GM12878 (cell line): ENCODE measurements at regions not wholly inside any gene's neighbourhood (a gene's known extent, or its start where the extent isn't known, plus 50 kb on each side); places are given as distances from the start of the nearest gene placed in this dataset.

Source experiments
- ATAC-seq: fragments of 200-7000 bp; cut with Tn5 transposase; 3 replicates; pipeline ENCODE4 v1.9.1; 2020; ENCODE audit warnings: mild to moderate bottlenecking, moderate library complexity
- BruUV-seq: library from RNA; stranded (reverse); fragments of 400-500 nt; replicated peaks from 2 replicates; lab custom pipeline; 2021; lab: Mats Ljungman, UMichigan
- CTCF ChIA-PET: fragments of 300-600 bp; sonication (Branson Sonifier 250); formaldehyde crosslinking; extraction: SDS; loops from one replicate; lab custom pipeline; 2021; ENCODE audit warnings: inconsistent platforms; lab: Yijun Ruan, JAX
- POLR2A ChIA-PET: fragments of 350-600 bp; formaldehyde crosslinking; extraction: SDS; loops from one replicate; lab custom pipeline; 2021; ENCODE audit warnings: inconsistent platforms; lab: Charles Lee
- RAD21 ChIA-PET: fragments of 300-600 bp; sonication (Branson Sonifier 250); formaldehyde crosslinking; loops from one replicate; lab custom pipeline; 2023; ENCODE audit warnings: antibody characterized with exemption; ENCODE audit not compliant: unreplicated experiment; lab: Charles Lee
- SMC1A ChIA-PET: fragments of 300-600 bp; sonication (Branson Sonifier 250); formaldehyde crosslinking; loops from one replicate; lab custom pipeline; 2023; ENCODE audit not compliant: unreplicated experiment, uncharacterized antibody; lab: Charles Lee
- DNase-seq: peaks from one replicate; pipeline ENCODE4 v3.0.0-alpha.2; 2011; ENCODE audit warnings: low read depth, low spot score
- FAIRE-seq: peaks from 3 replicates; lab custom pipeline; 2011; peaks lifted over from hg19 to GRCh38; lab: Jason Lieb, UNC
- H2AFZ ChIP-seq: 2 replicates; pipeline ENCODE4 v1.6.0; 2011; ENCODE audit warnings: low read depth, low read length, control low read depth; ENCODE audit not compliant: control insufficient read depth
- H3K27ac ChIP-seq: 2 replicates; pipeline ENCODE4 v1.5.1; 2011; ENCODE audit warnings: control low read depth; ENCODE audit not compliant: control insufficient read depth, insufficient read depth
- H3K27me3 ChIP-seq, 2 experiments: replicated peaks in 1 of 2; 2 replicates each; pipeline versions ENCODE4 v1.6.0 to v1.6.1; 2011; ENCODE audit warnings: low read length in 1 of 2; ENCODE audit not compliant: control insufficient read depth in 2 of 2, insufficient read depth in 2 of 2
- H3K36me3 ChIP-seq, 2 experiments: 2 replicates each; pipeline ENCODE4 v1.5.1; 2011; ENCODE audit warnings: low read length in 1 of 2; ENCODE audit not compliant: control insufficient read depth in 2 of 2, insufficient read depth in 2 of 2
- H3K4me1 ChIP-seq: 2 replicates; pipeline ENCODE4 v1.6.1; 2011; ENCODE audit warnings: mild to moderate bottlenecking, low read length, moderate library complexity, mixed read lengths; ENCODE audit not compliant: control insufficient read depth, insufficient read depth
- H3K4me2 ChIP-seq: 2 replicates; pipeline ENCODE4 v1.6.0; 2011; ENCODE audit warnings: control low read depth; ENCODE audit not compliant: control insufficient read depth, insufficient read depth
- H3K4me3 ChIP-seq: fragments of 200-600 bp; sonication (generic); 2 replicates; pipeline ENCODE4 v1.5.1; 2016
- H3K79me2 ChIP-seq: 2 replicates; pipeline ENCODE4 v1.6.0; 2011; ENCODE audit warnings: low read length; ENCODE audit not compliant: control insufficient read depth, insufficient read depth
- H3K9ac ChIP-seq: 2 replicates; pipeline ENCODE4 v1.8.0; 2011; ENCODE audit warnings: low read length, control low read depth, mixed read lengths; ENCODE audit not compliant: control insufficient read depth, insufficient read depth
- H3K9me3 ChIP-seq: replicated peaks from 3 replicates; pipeline ENCODE4 v1.5.1; 2011; ENCODE audit warnings: mild to moderate bottlenecking, low read length; ENCODE audit not compliant: control insufficient read depth, insufficient read depth
- H4K20me1 ChIP-seq: 2 replicates; pipeline ENCODE4 v1.6.0; 2011; ENCODE audit not compliant: control insufficient read depth, insufficient read depth
- CBFB ChIP-seq: IDR thresholded peaks from 2 replicates; pipeline ENCODE4 v1.6.1; 2016; ENCODE audit warnings: antibody characterized with exemption, low read depth
- CHD1 ChIP-seq: IDR thresholded peaks from 2 replicates; pipeline ENCODE4 v1.6.1; 2012; ENCODE audit warnings: low read depth, low read length, improper control_type of control experiment
- CHD2 ChIP-seq: IDR thresholded peaks from 2 replicates; pipeline ENCODE4 v1.6.1; 2011; ENCODE audit warnings: low read depth, low read length, improper control_type of control experiment, borderline replicate concordance
- FOXK2 ChIP-seq: fragments of 450-650 bp; IDR thresholded peaks from 2 replicates; pipeline ENCODE4 v1.6.1; 2017; ENCODE audit warnings: mild to moderate bottlenecking, moderate library complexity
- HDGF ChIP-seq: fragments of 450-650 bp; IDR thresholded peaks from 2 replicates; pipeline ENCODE4 v1.6.1; 2016; ENCODE audit warnings: antibody characterized with exemption
- NRF1 ChIP-seq: conservative IDR thresholded peaks from 2 replicates; pipeline ENCODE4 v1.6.1; 2011; ENCODE audit warnings: mild to moderate bottlenecking, low read depth, low read length, improper control_type of control experiment
- PML ChIP-seq: IDR thresholded peaks from 2 replicates; pipeline ENCODE4 v1.6.1; 2012; ENCODE audit warnings: low read length, inconsistent platforms
- RCOR1 ChIP-seq: conservative IDR thresholded peaks from 2 replicates; pipeline ENCODE4 v1.6.1; 2012; ENCODE audit warnings: low read depth, low read length, improper control_type of control experiment
- SMAD1 ChIP-seq: fragments of 450-650 bp; IDR thresholded peaks from 2 replicates; pipeline ENCODE4 v1.6.1; 2018; ENCODE audit warnings: mild to moderate bottlenecking, low read depth; ENCODE audit not compliant: partially characterized antibody
- SREBF1 ChIP-seq: IDR thresholded peaks from 2 replicates; pipeline ENCODE4 v1.6.1; 2012; ENCODE audit warnings: mild to moderate bottlenecking, low read length
- SRF ChIP-seq, 2 experiments: IDR thresholded peaks; 2 replicates each; pipeline ENCODE4 v1.6.1; 2011; ENCODE audit warnings: low read depth in 2 of 2, low read length in 2 of 2, mild to moderate bottlenecking in 1 of 2, moderate library complexity in 1 of 2
- STAT1 ChIP-seq: fragments of 450-650 bp; conservative IDR thresholded peaks from 2 replicates; pipeline ENCODE4 v1.6.1; 2014; ENCODE audit warnings: antibody characterized with exemption, mild to moderate bottlenecking
- TARDBP ChIP-seq: IDR thresholded peaks from 2 replicates; pipeline ENCODE4 v1.6.1; 2016; ENCODE audit warnings: borderline replicate concordance
- TCF3 ChIP-seq: IDR thresholded peaks from 2 replicates; pipeline ENCODE4 v1.6.1; 2012; ENCODE audit warnings: low read depth, mild to moderate bottlenecking, low read length, borderline replicate concordance; ENCODE audit not compliant: insufficient read depth
- YBX1 ChIP-seq: fragments of 450-650 bp; IDR thresholded peaks from 2 replicates; pipeline ENCODE4 v1.6.1; 2016; ENCODE audit warnings: antibody characterized with exemption
- YY1 ChIP-seq: IDR thresholded peaks from 2 replicates; pipeline ENCODE4 v1.6.1; 2011; ENCODE audit warnings: low read depth, mild to moderate bottlenecking, low read length
- ZSCAN29 ChIP-seq: fragments of 450-650 bp; IDR thresholded peaks from 2 replicates; pipeline ENCODE4 v1.6.1; 2017; ENCODE audit warnings: mild to moderate bottlenecking, moderate library complexity
- WGBS: methylation state at CpG from one replicate; pipeline ENCODE4 v1.1.6; 2016; ENCODE audit warnings: low lambda C conversion rate; ENCODE audit not compliant: insufficient replicate concordance, insufficient coverage; ENCODE audit errors: missing lambda C conversion rate; 5-methylcytosine and 5-hydroxymethylcytosine counted together
- in situ Hi-C: fragments of 300-500 bp; cut with MboI; formaldehyde crosslinking; loops from 9 replicates; pipeline ENCODE4 v1.14.3; 2018; ENCODE audit warnings: mixed read lengths
- intact Hi-C: fragments of 100-400 bp; cut with micrococcal nuclease; formaldehyde crosslinking; loops from one replicate; pipeline ENCODE4 v1.14.2; 2022; ENCODE audit not compliant: unreplicated experiment
- TF ChIP-seq, protein P1 (sequence below): IDR thresholded peaks from 2 replicates; pipeline ENCODE4 v1.6.1; 2011; ENCODE audit warnings: low read depth, low read length, improper control_type of control experiment, borderline replicate concordance
- TF ChIP-seq, protein P2 (sequence below): fragments of 450-650 bp; IDR thresholded peaks from 2 replicates; pipeline ENCODE4 v1.6.1; 2018; ENCODE audit warnings: mild to moderate bottlenecking, low read depth, moderate library complexity; ENCODE audit not compliant: partially characterized antibody

DNA sequence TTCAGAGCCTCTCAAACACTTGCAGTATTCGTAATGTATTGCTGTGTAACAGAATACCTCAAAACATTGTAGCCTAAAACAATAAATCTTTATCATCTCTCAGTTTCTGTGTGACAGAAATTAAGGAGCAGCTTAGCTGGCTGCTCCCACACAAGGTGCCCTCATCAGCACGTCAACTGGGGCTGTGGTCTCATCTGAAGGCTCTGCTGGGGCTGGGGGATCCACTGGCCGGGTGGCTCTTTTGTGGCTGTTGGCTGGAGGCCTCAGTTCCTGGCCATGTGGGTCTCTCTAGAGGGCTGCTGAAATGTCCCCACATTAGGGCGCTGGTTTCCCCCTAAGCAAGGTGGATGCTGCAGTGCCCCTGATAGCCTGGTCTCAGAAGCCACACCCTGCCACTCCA, 113.4 kb upstream of the CIBAR2 start (continued):
- TF ChIP-seq CHD1 (no peak), CHD2 (no peak), SREBF1 (no peak), RCOR1 (no peak), TCF3 (no peak), SMAD1 (no peak), NRF1 (no peak)

DNA sequence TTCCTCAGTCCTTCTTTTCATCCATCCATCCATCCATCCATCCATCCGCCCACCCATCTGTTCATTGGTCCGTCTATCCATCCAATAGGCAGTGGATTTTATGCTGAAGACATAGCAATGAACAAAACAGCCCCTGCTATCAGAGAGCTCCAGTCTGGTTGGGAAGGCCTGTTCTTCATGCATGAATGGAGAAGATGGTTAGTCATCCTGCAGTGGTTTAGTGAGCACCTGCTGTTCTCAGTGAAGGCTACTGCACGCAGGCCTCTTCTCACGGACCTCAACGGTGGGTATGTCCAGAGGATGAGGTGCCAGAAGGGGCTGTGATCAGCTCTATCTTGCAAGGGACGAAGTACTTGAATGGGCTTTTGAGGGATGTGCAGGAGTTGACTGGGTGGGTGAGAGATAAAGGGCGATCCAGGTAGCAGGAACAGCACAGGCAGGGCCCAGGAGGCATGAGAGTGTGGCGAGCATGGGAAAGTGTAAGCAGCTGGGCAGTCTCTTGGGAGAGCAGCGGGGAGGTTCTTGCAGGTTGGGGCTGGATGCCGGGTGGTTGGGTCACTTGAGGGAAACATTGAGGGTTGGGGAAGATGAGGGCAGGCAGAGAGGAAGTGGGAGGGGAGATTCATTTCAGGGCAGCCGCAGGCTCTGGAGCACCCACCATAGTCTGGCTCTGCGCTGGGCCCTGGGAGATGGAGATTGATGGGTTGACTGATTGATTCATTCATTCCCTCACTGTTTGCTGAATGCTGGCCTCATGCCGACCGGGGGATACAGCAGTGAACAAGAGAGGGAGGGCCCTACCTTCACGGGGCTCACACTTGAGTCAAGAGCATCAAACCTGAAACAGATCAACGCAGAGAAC, 115.0 kb upstream of the CIBAR2 start:
- Histone ChIP-seq H3K79me2 (peaks cover 4% of the 10 kb centered on the region), H3K9me3 (peaks cover 3% of the 10 kb centered on the region; the same call in 1 of the 3 replicates), H4K20me1 (no peaks in the 10 kb centered on the region), H3K36me3 (no peaks in the 10 kb centered on the region), H3K4me1 (peaks cover 56% of the 10 kb centered on the region), H3K27ac (peak overlapping the region; percentile 98), H3K4me3 (peak overlapping the region; percentile 55), H3K9ac (peak overlapping the region; percentile 64), H2AFZ (peak overlapping the region; percentile 95), H3K4me2 (peak overlapping the region; percentile 89), H3K27me3 (no peaks in the 10 kb centered on the region)
- ChIA-PET SMC1A (interaction anchor here (0.6 to 2.5 kb wide), 15 partner anchors 8 to 676 kb away, joined by 3 to 15 read pairs (median 4); no protein-coding TSS in a partner anchor), RAD21 (interaction anchor here (0.9 to 2.0 kb wide), 7 partner anchors 8 to 113 kb away, joined by 3 to 15 read pairs (median 5); no protein-coding TSS in a partner anchor), POLR2A (interaction anchor here (0.7 to 3.3 kb wide), 8 partner anchors 8 to 985 kb away, joined by 3 to 16 read pairs (median 5); partner anchors contain the start of gene KIAA0513), CTCF (interaction anchor here (0.6 to 1.7 kb wide), 7 partner anchors 10 to 112 kb away, joined by 3 to 7 read pairs (median 5); no protein-coding TSS in a partner anchor)
- peak; percentile 99 for FAIRE-seq
- in situ Hi-C loops, result loop anchor here (5.0 kb wide), 1 partner anchor 720 kb away; no protein-coding TSS in a partner anchor
- intact Hi-C loops, result loop anchor here (1.0 to 5.0 kb wide), 4 partner anchors 55 to 112 kb away; no protein-coding TSS in a partner anchor
- ATAC-seq, result peak; percentile 86
- DNase-seq, result peak; percentile 98
- 2% methylated on average over 16 of the region's 16 CpGs for WGBS
- BruUV-seq, result no TSS peak
- TF ChIP-seq PML (peak; percentile 76; the same call in 1 of the 2 replicates), HDGF (no peak; the same call in none of the 2 replicates), CBFB (peak; percentile 86; the same call in 1 of the 2 replicates), STAT1 (0 out of 2 replicates have a peak, but pooled peaks have one; percentile 67), SRF (IDR thresholded peaks at IDR 0.05; ENCODE audit: low read depth in 2 of 2, low read length in 2 of 2) (peak in 1 of 2 experiments; percentile 63; a peak in 1 of 4 replicates), TARDBP (peak; percentile 46; the same call in 1 of the 2 replicates), FOXK2 (peak; percentile 62; the same call in 1 of the 2 replicates), YBX1 (peak; percentile 98), YY1 (peak; percentile 66; the same call in 1 of the 2 replicates), ZSCAN29 (no peak)
- TF ChIP-seq, protein P1, sequence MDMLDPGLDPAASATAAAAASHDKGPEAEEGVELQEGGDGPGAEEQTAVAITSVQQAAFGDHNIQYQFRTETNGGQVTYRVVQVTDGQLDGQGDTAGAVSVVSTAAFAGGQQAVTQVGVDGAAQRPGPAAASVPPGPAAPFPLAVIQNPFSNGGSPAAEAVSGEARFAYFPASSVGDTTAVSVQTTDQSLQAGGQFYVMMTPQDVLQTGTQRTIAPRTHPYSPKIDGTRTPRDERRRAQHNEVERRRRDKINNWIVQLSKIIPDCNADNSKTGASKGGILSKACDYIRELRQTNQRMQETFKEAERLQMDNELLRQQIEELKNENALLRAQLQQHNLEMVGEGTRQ, result no peak
- TF ChIP-seq, protein P2, sequence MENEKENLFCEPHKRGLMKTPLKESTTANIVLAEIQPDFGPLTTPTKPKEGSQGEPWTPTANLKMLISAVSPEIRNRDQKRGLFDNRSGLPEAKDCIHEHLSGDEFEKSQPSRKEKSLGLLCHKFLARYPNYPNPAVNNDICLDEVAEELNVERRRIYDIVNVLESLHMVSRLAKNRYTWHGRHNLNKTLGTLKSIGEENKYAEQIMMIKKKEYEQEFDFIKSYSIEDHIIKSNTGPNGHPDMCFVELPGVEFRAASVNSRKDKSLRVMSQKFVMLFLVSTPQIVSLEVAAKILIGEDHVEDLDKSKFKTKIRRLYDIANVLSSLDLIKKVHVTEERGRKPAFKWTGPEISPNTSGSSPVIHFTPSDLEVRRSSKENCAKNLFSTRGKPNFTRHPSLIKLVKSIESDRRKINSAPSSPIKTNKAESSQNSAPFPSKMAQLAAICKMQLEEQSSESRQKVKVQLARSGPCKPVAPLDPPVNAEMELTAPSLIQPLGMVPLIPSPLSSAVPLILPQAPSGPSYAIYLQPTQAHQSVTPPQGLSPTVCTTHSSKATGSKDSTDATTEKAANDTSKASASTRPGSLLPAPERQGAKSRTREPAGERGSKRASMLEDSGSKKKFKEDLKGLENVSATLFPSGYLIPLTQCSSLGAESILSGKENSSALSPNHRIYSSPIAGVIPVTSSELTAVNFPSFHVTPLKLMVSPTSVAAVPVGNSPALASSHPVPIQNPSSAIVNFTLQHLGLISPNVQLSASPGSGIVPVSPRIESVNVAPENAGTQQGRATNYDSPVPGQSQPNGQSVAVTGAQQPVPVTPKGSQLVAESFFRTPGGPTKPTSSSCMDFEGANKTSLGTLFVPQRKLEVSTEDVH, result peak; percentile 56
